RKO (cell line): ENCODE measurements at regions not wholly inside any gene's neighbourhood (a gene's known extent, or its start where the extent isn't known, plus 50 kb on each side); places are given as distances from the start of the nearest gene placed in this dataset.

Experiments
- DNase-seq: peaks from one replicate; pipeline ENCODE4 v3.0.0-alpha.2; 2016; ENCODE audit warnings: low spot score

DNA sequence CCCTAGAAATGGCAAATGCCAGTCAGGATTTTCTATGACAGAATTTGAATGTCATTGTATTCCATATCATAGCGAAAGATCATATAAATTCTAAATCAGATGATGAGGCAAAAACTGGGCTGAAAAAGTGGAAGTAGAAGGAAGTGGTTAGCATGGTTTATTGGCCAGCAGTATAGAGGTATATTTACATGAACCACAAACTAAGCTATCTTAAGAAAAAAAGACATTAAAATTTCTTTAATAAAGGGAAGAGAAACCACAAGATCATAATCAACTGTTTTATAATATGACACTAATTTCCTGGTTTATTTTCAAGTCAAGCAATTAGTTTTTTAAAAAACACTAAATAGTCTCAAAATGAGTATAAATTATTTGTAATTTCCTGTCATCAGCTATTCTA, 123.2 kb upstream of the LRP1B start:
- no peak for DNase-seq

DNA sequence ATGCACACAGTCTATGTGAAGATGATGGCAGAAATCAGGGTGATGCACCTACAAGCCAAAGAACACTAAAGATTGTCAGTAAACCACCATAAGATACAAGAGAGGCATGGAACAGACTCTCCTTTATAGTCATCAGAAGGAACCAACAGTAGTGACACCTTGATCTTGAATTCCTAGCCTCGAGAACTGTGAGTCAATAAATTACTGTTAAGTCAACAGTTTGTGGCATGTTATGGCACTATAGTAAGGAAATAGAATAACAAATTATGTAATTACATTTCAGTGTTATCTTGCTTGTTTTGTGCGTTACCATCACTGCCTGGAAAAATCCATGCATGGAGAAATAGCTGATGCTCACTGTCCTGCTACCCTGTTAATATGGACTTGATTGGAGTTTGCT, 110.2 kb upstream of the LRP1B start:
- DNase-seq = no peak

DNA sequence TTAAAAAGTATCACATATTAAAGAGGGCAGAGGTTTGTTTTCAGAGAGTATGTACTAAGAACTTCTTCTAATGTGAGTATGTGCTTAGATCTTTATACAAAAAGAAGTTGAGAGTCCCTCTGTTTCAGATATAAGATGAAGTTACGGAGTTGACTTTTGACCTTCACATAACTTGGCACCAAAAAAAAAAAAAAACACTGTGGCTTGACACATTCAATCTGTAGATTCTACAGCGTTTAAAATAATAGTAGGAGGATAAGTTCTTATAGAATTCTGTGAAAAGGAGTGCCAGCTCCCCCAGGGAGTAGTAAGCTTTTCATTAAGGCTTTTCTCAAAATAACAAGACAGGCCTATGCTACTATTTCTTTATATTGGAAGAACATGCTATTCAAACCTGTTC, 105.4 kb upstream of the LRP1B start:
- DNase-seq = no peak

DNA sequence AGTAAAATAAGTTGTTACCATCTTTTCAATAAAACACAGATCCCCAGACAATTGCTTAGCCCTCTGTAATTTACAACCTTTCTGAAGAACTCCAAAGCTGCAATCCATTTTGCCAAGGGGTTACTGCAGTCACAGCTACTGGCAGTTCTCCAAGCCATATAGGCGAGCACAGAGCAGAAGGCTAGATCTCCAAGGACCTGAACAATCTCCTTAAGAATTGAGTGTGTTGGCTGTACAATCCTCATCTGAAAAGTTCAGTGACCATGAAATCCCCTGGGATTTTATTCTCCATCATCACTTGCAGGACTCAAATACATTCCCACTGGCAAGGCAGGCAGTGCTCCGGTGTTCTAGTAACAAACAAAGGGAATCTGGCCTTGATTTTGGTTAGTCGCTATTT, 103.9 kb upstream of the LRP1B start:
- no peak for DNase-seq

DNA sequence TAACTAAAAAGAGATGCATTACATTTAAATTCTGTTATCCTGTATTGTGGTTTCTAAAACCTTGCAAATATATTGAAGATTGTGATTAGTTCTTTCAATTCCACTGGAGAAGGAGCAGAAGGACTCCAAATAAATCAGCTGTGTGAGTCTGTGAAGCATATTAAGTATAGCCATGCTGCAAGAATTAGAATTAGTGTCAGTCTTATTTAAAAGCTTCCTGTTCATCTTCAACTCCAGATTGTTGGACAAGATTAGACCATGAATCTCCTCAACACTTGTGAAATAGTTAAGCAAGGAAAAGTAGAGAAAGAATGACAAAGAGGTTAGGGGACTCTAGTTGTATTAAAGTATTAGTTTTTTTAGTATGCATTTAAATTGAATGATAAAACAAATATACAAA, 92.5 kb upstream of the LRP1B start:
- DNase-seq = no peak

DNA sequence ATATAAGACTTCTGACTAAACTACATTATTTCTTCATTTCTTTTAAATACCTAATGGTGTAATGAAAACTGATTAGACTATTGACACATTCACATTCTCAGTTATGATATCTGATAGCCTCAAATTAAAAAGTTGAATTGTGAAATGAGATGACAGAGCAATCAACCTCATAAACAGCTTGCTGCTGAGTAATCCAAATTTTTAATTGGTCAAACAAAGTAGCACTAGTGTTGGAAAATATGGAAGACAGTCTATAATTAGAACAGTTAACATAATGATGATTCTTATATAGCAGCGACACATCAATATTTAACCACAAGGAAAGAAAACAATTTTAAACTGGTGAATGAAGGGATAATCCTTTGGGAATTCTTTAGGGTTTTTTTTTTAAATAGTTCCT, 91.9 kb upstream of the LRP1B start:
- DNase-seq = no peak

DNA sequence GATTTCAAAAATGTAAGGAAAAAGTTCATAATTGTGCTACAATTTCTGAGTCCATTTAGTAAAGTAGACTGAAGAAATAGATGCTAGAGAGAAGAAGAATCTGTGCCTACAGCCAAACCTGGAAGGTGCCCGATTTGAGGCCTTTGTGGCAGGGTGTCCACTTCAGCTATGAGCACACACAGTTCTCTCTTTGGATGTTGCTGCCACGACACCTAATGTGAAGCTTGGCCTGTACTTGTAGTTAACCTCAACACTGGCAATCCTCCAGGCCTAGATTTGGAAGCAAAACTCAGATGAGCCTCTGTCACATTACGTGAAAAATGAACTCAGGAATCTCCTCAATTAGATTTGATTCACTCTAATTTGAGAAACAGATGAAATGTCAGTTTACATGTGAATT, 90.1 kb upstream of the LRP1B start:
- DNase-seq = no peak

DNA sequence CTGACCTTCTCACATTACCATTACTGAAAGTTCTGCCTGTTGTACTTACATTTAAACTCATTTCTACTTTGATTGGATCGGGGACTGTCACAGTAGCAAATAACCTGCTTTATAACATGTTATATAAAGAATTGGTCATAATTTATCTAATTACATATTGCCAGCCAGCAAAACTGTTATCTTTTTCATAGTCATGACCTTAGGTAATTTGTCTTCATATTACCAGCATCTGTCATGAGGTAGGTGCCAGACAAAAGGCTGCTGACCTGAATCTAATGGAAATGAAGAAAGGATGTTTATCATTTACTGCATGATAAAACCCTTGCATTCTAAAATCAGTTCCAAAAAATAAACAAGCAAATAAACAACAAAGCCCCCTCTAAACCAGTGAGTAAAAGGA, 89.4 kb upstream of the LRP1B start:
- no peak for DNase-seq

DNA sequence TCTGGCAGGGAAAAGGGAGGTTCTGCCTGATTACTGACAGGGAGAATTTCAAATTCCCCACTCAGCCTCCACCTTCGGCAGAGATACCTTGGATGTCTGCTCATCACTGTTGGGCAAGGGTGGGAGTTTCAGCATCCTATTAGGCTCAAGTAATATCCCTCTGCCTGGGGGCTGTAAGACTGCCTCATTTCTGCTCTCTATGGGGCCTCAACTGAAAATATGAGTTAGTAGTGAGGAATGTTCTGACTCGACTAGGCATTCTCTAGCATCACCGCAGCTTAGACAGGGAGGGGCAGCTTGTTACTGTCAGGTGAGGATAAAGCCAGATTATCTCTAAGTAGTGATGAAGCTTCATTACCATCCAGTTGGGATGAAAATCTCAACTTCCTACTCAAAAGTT, 87.7 kb upstream of the LRP1B start:
- no peak for DNase-seq

DNA sequence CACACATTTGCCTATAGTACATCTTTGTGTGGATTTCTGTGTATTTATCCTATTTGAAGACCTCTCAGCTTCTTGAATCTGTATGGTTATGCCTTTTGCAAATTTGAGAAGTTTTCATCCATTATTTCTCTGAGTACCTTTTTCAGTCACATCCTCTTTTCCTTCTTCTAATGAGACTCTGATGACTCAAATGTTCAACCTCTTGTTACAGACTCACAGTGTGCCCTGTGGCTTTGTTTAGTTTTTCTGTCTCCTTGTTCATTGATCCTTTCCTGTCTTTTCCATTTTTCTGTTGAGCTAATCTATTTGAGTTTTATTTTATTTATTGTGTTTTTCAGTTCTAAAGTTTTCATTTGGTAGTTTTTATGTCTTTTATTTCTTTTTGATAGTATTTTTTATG, 87.0 kb upstream of the LRP1B start:
- no peak for DNase-seq

DNA sequence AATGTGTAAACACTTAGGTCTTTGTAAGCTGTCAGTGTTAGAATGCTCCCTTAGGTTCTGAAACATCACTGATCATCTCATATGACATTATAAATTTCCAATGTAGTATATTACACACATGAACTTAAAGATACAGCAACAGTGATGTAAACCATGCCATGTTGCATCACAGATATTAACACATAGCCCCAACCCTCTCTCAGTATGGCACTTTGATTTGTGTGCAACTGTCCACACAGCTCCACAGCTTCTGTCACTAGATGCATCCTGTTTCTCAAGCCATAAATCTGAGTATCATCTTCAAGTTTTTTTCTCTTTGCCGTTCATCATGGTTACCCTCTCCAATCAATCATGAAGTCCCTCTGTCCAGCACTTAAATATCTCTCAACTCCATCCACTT, 69.2 kb upstream of the LRP1B start:
- no peak for DNase-seq

DNA sequence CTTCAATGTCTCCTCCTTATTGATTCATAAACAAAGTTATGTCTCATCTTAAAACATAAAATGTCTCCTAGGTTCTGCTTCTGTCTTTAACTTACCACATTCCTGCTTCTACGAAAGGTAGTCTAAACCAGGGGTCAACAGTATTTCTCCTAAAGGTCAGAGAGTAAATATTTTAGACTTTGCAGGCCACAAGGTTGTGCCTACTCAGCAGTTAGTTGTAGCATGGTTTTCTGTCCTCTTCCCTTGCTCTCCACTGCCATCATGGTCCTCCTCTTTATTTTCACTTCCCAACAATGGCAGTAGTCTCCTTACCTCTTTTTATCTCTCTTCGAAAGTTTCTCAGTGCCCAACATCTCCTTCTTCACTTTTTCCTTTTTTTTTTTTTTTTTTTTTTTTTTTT, 68.3 kb upstream of the LRP1B start:
- no peak for DNase-seq

DNA sequence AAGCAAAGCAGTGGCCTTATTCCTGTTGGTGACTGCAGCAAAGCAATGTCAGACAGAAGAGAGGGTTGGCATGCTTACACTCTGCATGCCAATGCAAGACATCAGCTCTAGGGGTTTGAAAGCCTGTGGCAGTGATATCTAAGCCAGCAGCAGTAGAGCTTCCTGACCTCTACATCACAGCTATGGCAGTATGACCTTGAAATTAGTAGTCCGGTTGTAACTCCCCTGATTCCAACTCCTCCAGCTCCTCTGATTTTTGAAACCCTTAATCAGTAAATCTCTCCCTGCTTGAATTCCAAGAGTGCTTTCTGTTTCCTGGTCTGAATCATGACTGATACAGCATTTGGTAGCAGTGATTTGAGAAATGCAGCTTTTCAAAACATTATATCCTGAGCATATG, 60.0 kb upstream of the LRP1B start:
- DNase-seq = no peak

DNA sequence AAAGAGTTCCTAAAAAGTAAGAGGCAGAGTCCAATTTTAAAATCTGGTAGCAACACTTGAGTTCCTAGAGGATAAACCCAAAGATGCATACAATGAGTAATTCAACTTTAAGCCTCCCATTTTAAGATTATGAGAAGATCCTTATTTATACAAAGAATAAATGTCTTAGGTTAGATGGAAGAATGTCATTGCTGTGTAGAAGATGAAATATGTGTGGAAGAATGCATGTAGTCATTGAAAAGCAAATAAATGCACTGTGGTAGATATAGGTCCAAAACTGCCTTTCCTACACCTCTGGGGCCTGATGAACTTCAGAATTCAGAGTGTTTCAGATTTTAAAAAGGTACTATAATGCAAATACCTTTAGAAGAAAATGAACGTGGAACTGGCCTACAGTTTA, 58.7 kb upstream of the LRP1B start:
- no peak for DNase-seq

DNA sequence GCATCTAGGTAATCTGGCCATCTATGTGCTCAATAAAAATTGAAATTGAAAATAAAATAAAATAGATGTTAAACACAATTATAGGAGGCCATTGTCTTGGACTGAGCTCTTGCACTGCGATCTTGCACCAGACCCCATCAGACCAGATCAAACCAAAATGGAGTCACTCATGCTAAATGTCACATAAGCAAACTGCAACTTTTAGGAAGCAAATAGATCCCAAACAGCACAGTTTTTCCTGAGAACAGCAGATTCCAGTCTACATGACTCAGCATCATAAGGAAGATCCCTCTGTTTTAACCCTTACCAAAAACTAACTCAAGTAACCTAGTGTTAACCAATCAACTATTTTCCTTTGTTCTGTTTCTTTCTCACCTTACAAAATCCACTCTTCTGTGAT, 57.7 kb upstream of the LRP1B start:
- DNase-seq = no peak

DNA sequence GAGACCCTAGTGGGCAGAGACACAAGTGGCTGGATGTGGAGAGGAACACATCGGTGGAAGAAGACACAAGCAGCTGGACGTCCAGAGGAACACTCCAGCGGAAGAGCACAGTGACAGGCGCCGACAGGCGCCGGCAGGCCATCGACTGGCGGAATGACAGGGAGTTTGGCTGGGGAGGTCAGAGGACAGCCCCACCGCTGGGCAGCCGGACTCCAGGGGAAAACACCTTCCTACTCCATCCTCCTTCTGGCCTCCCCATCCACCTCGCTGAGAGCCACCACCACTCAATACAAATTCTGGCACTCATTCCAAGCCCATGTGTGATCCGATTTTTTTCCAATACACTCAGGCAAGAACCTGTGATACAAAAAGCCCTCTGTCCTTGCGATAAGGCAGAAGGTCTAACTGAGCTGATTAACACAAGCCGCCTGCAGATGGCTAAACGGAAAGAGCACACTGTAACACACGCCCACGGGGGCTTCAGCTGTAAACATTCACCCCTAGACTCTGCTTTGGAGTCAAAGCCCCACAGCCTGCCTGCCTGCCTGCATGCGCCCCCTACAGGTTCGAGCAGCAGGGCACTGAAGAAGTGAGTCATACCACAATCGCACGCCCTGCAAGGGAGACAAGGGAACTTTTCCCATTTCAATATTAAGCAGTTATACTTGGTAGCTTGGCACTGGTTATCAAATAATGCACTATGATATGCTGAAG, 50.2 kb upstream of the LRP1B start:
- peak; percentile 37 for DNase-seq
